C4-2B (cell line): ENCODE measurements at regions not wholly inside any gene's neighbourhood (a gene's known extent, or its start where the extent isn't known, plus 50 kb on each side); places are given as distances from the start of the nearest gene placed in this dataset.

Experiments
- H3K27ac ChIP-seq: fragments of 450-650 bp; 2 replicates; pipeline ENCODE4 v1.5.1; 2017
- CTCF ChIP-seq: fragments of 450-650 bp; conservative IDR thresholded peaks from 2 replicates; pipeline ENCODE4 v1.5.1; 2017; ENCODE audit warnings: mild to moderate bottlenecking
- ZFX ChIP-seq: fragments of 450-650 bp; IDR thresholded peaks from 2 replicates; pipeline ENCODE4 v1.6.1; 2017

- no peak for TF ChIP-seq CTCF
- no peak for TF ChIP-seq ZFX
- no peak overlapping the region for H3K27ac ChIP-seq
Measured at GRCh38 chr5:118456085-118456484, 532.3 kb downstream of the DTWD2 start.

- no peak overlapping the region for H3K27ac ChIP-seq
- TF ChIP-seq CTCF (no peak), ZFX (no peak)
Measured at GRCh38 chr5:118451697-118452247, 536.6 kb downstream of the DTWD2 start.

- TF ChIP-seq CTCF (no peak), ZFX (no peak)
- no peak overlapping the region for H3K27ac ChIP-seq
Measured at GRCh38 chr5:118450554-118451332, 537.6 kb downstream of the DTWD2 start.

- no peak overlapping the region for H3K27ac ChIP-seq
- TF ChIP-seq ZFX (no peak), CTCF (no peak)
Measured at GRCh38 chr5:118447350-118447749, 541.0 kb downstream of the DTWD2 start.

GRCh38 chr5:118441956-118442355 is 546.4 kb downstream of the DTWD2 start:
- no peak overlapping the region for H3K27ac ChIP-seq
- no peak for TF ChIP-seq CTCF
- no peak for TF ChIP-seq ZFX

GRCh38 chr5:118441034-118441433 is 547.3 kb downstream of the DTWD2 start:
- TF ChIP-seq ZFX (no peak), CTCF (no peak)
- H3K27ac ChIP-seq: no peak overlapping the region

GRCh38 chr5:118440496-118440895 is 547.9 kb downstream of the DTWD2 start:
- no peak for TF ChIP-seq ZFX
- no peak for TF ChIP-seq CTCF
- H3K27ac ChIP-seq: no peak overlapping the region
